Tibial nerve (tissue), 4 donors: ENCODE measurements at regions not wholly inside any gene's neighbourhood (a gene's known extent, or its start where the extent isn't known, plus 50 kb on each side); places are given as distances from the start of the nearest gene placed in this dataset.

Source experiments
- CTCF ChIP-seq, 5 experiments: fragments of 200-600 bp in 3 of 5; fragments of 450-650 bp in 2 of 5; sonication (generic) in 3 of 5; IDR thresholded peaks; one replicate each; pipeline ENCODE4 v1.5.1; 2016 to 2019; ENCODE audit warnings: antibody characterized with exemption in 5 of 5, mild to moderate bottlenecking in 3 of 5, moderate library complexity in 2 of 5
- EP300 ChIP-seq, 2 donors: sonication (generic); formaldehyde crosslinking; IDR thresholded peaks; one replicate each; pipeline ENCODE4 v1.6.1; 2017; ENCODE audit warnings: antibody characterized with exemption in 2 of 2, mild to moderate bottlenecking in 1 of 2
- POLR2A ChIP-seq, 2 donors: fragments of 450-650 bp; IDR thresholded peaks; one replicate each; pipeline ENCODE4 v1.6.1; 2017; ENCODE audit warnings: antibody characterized with exemption in 2 of 2, mild to moderate bottlenecking in 2 of 2, moderate library complexity in 2 of 2

DNA sequence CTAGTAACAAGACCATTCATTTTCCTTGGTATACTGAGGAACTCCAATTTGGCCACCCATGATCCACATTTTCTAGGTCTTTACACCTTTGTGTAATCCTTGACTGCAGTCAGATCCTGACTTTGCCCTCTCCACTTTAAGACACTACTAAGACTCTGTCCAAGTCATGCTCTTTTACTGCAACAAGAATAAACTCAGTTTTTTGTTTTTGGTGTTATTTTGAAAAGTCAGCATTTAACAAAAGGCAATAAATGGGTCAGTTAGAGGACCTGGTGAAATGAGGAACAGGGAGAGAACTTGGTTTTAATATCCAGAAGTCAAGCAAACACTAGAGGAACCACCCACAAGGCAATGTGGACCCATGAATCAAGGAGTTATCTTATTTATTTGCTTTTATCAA, 252.2 kb upstream of the RBBP8 start:
- TF ChIP-seq CTCF (IDR thresholded peaks at IDR 0.05) (no peak), POLR2A (IDR thresholded peaks at IDR 0.05) (no peak), EP300 (IDR thresholded peaks at IDR 0.05) (no peak)
